ENCODE measurements at regions not wholly inside any gene's neighbourhood (a gene's known extent, or its start where the extent isn't known, plus 50 kb on each side); places are given as distances from the start of the nearest gene placed in this dataset.

DNA sequence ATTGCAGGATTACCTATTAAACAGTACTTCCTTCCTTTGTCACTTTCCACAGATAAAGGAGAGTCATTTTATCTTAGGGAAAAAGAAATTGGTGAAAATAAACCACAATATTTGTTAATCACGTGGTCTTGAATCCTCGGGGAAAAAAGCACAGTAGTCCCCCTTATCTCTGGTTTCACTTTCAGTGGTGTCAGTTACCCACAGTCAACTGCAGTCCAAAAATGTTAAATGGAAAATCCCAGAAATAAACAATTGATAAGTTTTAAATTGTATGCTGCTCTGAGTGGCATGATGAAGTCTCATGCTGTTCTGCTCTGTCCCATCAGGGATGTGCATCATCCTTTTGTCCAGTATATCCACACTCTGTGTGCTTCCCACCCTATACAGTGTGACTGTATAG lies 405.2 kb upstream of the MPDZ start:
- in situ Hi-C loops (cut with HindIII; ENCODE audit: low pct_unique_long_range_greater_than_20kb, low sequenced_read_pairs): no loop called here
- DNase-seq (ENCODE audit: low read depth, low spot score): no peak

DNA sequence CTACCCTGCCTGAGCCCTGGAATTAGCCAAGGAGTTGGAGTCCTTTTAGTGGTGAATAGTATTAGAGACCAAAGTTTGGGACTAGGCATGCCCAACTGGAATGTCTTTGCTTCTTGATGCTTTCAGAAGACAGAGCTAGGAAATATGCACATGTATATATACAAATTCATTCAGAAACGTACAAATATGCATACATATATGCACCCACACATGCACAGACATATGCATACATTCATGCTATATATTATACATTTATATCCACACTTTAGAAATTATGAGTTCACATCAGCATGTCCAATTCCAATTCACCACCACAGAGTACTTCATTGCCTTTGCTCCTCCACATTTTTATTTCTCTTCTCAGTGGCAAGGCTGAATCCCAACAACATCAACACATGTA lies 398.3 kb upstream of the MPDZ start:
- in situ Hi-C loops (cut with HindIII; ENCODE audit: low pct_unique_long_range_greater_than_20kb, low sequenced_read_pairs): no loop called here
- DNase-seq (ENCODE audit: low read depth, low spot score): no peak

DNA sequence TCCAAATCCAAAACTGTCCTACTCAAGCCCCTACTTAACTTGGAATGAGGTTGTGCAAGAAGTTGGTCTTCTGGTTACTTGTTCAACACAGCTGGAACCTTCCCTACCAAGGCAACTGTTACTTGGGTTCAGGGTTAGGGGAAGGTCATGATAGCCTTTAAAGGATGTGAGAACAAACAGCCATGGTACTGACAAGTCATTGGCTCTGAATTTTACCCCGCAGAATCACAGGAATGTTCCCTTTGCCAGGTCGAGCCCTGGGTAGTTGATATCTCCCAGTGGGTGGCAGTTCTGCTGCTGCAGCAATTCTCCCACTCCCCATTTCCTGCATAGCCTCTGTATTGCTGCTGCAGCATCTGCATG lies 396.1 kb upstream of the MPDZ start:
- in situ Hi-C loops (cut with HindIII; ENCODE audit: low pct_unique_long_range_greater_than_20kb, low sequenced_read_pairs): no loop called here
- no peak for DNase-seq (ENCODE audit: low read depth, low spot score)

DNA sequence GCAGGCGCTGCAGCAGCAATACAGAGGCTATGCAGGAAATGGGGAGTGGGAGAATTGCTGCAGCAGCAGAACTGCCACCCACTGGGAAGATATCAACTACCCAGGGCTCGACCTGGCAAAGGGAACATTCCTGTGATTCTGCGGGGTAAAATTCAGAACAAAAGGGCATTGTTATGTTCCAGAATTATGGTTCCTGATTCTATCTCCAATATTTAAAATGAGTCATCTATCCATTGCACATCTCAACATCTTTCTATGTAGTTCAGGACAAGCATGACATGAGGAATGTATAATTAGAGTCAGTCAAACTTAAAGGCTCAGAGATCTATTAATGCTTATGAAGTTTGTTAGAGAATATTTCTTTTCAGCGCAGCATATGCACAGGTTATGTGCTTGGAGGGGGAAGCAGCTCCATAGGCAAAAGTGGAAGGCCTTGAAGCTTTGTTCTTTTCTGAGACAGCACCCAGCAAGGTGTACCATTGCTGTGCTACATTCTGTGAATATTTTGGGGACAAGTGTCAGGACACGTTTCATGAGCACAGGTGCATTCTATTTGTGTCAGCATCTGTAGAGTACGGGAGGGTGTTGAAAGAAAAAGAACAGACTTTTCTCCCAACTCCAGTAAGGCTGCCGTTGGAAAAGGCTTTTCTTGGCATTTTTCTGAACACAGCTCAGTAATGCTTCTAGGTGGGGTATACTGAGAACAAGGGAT lies 395.6 kb upstream of the MPDZ start:
- peak; percentile 5 for DNase-seq (ENCODE audit: low read depth, low spot score)
- in situ Hi-C loops (cut with HindIII; ENCODE audit: low pct_unique_long_range_greater_than_20kb, low sequenced_read_pairs): no loop called here

DNA sequence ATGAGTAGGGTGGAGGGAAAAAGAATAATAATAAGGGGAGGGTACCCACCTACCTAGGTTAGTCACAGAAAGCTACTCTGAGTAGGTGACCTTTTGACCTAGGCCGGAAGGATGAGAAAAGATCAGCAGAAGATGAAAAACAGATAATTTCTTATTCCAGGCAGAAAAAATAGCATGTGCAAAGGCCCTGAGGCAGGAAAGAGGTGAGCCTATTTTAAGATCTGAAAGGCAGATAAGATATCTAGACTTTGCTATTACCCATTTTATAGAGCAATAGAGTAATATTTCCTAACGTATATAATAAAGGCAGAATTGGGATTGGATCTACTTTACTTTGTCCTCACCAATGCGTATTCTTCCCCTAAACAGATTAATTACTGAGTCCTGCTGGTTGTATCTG lies 393.9 kb upstream of the MPDZ start:
- no peak for DNase-seq (ENCODE audit: low read depth, low spot score)
- in situ Hi-C loops (cut with HindIII; ENCODE audit: low pct_unique_long_range_greater_than_20kb, low sequenced_read_pairs): no loop called here

DNA sequence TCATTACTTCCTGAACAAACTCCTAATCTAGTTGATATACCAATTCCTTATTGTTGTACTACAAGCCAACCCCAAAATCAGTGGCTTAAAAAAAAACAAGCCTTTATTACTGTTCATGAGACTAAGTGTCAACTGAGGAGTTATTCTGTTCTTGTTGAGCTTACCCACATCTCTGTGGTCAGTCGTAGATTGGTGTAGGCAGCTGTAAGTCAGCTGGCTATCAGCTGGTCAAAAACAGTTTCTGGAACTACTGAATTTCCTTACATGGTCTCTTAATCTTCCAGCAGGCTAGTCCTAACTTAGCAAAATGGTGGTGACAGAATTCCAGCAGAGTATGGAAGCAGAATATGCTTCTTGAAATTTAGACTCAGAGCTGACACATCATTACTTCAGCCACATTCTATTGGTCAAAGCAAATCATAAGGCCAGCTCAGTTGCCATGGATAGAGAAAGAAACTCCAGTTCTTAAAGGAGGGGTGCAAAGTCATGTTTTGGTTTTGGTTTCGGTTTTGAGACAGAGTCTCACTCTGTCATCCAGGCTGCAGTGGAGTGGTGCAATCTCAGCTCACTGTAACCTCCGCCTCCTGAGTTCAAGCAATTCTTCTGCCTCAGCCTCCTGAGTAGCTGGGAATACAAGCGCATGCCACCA lies 386.1 kb upstream of the MPDZ start:
- peak; percentile 45 for DNase-seq (ENCODE audit: low read depth, low spot score)
- in situ Hi-C loops (cut with HindIII; ENCODE audit: low pct_unique_long_range_greater_than_20kb, low sequenced_read_pairs): no loop called here

DNA sequence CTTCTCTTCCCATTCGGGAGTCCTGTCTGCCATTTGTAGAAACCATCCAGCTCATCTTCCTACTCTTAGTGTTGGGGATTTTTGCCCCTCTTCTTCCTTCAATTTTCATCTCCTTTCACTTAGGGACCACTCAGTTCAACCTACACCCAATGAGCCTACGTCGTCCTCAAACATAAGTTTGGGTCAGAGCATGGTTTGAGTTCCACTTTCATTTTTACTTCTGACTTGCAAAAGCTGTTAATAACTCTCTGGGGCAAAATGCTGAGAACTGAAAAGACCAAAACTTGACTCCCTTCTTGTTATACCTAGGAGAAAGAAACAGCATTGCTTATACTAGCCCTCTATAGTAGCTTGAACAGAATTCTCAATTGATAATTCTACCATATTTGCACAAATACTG lies 381.5 kb upstream of the MPDZ start:
- in situ Hi-C loops (cut with HindIII; ENCODE audit: low pct_unique_long_range_greater_than_20kb, low sequenced_read_pairs): no loop called here
- no peak for DNase-seq (ENCODE audit: low read depth, low spot score)

DNA sequence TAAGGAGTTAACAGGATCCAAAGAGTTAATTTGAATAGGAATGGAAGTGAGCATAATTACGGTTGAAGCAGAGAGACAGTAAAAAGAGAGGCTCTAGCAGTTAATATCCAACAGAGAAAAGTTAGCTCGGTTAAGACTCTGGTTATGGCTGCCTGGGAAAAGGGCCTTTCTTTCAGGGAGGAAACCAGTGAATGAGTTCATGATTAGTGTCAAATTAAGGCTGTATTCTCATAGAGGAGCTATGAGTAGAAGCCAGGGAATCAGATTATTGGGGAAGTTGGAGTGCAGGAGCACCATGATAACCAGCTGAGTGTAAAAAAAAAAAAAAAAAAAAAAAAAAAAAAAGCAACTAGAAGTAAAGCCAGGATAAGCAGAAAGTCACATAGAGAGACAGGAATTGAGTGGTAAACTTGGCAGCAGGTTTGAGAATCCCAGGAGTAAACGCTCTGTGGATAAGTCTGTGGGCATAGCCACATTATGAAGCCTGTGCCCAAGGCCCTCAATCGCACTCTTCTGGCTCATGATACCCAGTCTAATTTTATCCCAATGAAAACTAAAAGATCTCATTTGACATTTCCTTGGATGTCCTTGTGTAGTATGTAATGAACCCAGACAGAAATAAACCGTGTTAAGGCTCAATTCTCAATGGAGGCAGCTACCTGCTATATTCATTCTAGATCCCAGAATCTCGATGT lies 372.6 kb upstream of the MPDZ start:
- no peak for DNase-seq (ENCODE audit: low read depth, low spot score)
- in situ Hi-C loops (cut with HindIII; ENCODE audit: low pct_unique_long_range_greater_than_20kb, low sequenced_read_pairs): no loop called here

DNA sequence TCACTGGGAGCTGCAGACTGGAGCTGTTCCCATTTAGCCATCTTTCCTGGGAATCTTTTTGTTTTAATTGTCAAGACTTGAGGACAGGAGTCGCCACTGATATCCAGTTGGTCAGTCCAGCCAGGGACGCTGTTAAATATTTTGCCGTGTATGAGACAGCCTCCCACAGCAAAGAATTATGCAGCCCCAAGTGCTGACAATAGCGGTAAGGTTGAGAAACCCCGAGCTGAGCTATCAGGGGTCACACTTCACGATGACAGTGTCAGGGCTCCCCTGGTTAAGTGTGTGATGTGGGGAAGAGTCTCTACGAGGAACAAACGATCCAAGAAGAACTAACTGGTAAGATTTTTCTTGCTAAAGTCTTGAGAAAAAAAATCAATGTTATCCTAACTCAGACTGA lies 372.0 kb upstream of the MPDZ start:
- no peak for DNase-seq (ENCODE audit: low read depth, low spot score)
- in situ Hi-C loops (cut with HindIII; ENCODE audit: low pct_unique_long_range_greater_than_20kb, low sequenced_read_pairs): no loop called here

DNA sequence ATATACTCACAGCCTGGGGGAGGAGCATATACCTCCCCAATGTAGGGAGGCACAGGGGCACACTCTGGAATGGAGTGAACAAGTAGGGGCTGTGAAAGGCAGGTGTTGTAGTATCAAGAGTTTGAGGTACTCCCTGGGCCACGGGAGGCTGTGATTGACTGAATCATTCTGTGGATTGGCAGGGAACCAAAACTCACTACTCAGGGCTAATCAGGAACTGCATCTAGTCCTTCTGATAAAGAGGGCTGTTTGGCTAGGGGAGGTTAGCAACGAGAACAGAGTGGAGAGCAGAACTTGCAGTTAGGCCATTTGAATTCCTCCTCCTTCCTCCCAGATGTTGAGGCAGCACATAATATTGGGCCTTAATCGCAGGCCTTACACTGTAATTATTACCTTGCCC lies 369.2 kb upstream of the MPDZ start:
- in situ Hi-C loops (cut with HindIII; ENCODE audit: low pct_unique_long_range_greater_than_20kb, low sequenced_read_pairs): no loop called here
- DNase-seq (ENCODE audit: low read depth, low spot score): no peak

DNA sequence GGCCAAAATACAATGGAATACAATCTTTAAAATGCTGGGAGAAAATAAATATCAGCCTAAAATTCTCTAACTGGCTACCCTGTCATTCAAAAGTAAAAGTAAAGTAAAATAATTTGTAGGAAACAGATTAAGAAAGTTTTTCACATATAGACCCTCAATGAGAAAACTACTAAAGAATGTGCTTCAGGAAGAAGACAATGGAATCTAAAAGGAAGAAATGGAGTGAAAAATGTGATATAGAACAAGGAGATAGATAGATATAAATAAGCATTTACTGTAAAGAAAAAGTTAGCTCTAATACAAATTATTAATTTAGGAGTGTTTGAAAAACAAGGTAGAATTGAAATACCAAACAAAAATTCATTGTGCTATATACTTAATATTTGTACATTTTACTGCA lies 368.6 kb upstream of the MPDZ start:
- DNase-seq (ENCODE audit: low read depth, low spot score): no peak
- in situ Hi-C loops (cut with HindIII; ENCODE audit: low pct_unique_long_range_greater_than_20kb, low sequenced_read_pairs): no loop called here

DNA sequence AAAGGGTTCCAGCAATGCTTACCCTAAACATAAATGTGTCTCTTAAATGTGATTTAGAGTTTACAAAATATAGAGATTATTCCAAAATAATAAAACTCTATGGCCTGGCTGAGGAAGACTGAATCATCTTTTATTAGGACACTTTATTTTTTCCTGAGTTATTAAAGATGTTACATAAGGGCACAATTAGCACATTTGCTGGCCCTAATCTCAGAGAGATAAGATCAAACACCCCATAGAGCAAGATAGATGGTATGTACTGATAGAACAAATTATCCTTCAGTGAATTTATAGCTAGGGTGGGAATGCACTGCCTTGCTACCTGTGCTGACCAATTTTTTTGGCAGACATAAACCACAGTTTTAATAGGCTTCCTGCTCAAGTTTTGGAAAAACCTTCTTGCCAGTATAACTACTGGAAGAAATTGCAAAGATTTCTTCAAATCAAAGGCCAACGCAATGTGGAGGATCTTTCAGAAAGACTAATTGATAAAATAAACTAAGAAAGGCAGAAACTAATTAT lies 367.1 kb upstream of the MPDZ start:
- no peak for DNase-seq (ENCODE audit: low read depth, low spot score)
- in situ Hi-C loops (cut with HindIII; ENCODE audit: low pct_unique_long_range_greater_than_20kb, low sequenced_read_pairs): no loop called here

DNA sequence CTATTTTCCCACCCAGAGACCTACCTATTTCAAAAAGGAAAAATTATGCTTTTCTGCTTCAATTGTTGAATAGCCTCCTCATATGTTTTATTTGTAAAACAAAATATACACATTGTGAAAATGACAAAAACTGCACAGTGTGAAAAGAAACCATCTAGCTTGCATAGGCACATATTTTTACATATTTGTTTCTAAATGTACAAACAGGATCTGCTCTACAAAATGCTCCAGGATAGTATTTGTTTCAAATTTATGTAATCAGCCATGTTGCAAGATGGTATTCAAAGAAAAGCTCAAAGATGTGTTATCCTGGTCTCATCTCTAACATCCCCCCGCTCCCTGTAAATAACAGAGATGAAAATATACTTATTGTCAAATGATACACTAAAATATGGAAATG lies 366.1 kb upstream of the MPDZ start:
- no peak for DNase-seq (ENCODE audit: low read depth, low spot score)
- in situ Hi-C loops (cut with HindIII; ENCODE audit: low pct_unique_long_range_greater_than_20kb, low sequenced_read_pairs): no loop called here

DNA sequence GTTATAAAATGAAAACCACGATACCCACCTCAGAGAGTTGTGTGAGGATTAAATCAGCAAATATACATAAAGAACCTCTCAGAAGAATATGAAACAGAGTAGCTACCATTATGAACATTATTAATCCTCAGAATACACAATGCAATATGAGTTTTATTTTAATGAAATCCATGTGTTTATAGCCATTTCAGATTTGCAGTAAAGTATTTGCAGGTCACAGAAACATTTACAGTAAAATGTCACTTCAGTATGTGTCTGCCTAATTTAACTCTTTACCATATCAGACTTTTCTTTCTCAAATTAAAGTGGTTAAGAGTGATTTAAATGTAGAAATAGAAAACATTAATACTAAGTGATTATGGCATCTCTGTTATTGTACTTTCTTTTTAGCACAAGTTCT lies 365.2 kb upstream of the MPDZ start:
- in situ Hi-C loops (cut with HindIII; ENCODE audit: low pct_unique_long_range_greater_than_20kb, low sequenced_read_pairs): no loop called here
- DNase-seq (ENCODE audit: low read depth, low spot score): no peak

DNA sequence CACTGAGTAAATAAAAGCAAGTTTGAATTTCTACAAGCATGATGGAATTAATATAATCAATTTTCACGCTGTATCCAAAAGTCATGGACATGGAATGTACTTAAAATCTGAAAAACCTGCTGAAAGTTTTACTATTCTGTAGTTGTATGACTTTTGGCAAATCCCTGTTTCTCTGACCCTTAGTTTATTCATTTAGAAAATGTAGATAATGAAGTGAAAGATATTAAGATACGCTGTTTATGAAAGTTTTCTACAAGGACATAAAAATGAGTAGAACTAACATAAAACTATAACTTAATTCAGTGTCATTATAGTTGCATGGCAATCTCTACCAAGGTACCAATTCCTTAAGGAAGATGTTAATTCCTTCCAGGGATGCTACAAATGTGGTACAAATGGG lies 363.2 kb upstream of the MPDZ start:
- in situ Hi-C loops (cut with HindIII; ENCODE audit: low pct_unique_long_range_greater_than_20kb, low sequenced_read_pairs): no loop called here
- no peak for DNase-seq (ENCODE audit: low read depth, low spot score)

DNA sequence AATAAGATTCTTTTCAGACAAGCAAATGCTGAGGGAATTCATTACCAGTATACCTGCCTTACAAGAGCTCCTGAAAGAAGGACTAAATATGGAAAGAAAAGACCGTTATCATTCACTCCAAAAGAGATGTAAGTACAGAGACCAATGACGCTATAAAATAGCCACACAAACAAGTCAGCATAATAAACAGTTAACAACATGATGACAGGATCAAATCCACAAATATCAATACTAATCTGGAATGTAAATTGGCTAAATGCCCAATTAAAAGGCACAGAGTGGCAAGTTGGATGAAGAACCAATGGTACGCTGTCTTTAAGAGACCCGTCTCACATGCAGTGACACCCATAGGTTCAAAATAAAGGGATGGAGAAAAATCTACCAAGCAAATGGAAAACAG lies 349.6 kb upstream of the MPDZ start:
- in situ Hi-C loops (cut with HindIII; ENCODE audit: low pct_unique_long_range_greater_than_20kb, low sequenced_read_pairs): no loop called here
- DNase-seq (ENCODE audit: low read depth, low spot score): no peak

DNA sequence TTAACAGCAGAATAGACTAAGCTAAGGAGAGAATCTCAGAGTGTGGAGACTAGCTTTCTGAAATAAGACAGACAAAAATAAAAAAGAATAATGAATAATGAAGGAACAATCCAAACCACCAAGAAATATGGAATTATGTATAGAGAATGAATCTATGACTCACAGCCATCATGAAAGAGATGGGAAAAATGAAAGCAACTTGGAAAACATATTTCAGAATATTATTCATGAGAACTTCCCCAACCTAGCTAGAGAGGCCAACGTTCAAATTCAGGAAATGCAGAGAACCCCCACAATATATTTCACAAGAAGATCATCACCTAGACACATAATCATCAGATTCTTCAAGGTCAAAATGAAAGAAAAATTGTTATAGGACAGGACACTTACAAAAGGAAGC lies 349.0 kb upstream of the MPDZ start:
- no peak for DNase-seq (ENCODE audit: low read depth, low spot score)
- in situ Hi-C loops (cut with HindIII; ENCODE audit: low pct_unique_long_range_greater_than_20kb, low sequenced_read_pairs): no loop called here

DNA sequence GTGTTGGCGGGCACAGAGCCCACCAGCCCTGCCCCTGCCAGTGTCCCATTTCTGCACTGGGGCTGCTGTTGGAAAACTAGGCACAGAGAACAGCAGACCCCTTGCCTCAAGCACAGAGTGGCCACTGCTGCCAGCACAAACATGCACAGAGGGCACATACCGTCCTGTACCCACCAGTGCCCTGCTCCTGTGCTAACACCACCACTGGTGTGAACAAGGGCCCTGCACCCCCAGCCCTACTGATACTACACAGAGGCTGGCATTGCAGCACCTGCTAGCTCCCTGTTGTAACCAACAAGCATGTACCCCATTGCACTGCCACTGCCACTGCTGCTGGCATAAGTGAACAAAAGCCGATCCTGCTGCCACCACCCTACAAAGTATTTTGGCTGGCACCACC lies 348.0 kb upstream of the MPDZ start:
- in situ Hi-C loops (cut with HindIII; ENCODE audit: low pct_unique_long_range_greater_than_20kb, low sequenced_read_pairs): no loop called here
- no peak for DNase-seq (ENCODE audit: low read depth, low spot score)

DNA sequence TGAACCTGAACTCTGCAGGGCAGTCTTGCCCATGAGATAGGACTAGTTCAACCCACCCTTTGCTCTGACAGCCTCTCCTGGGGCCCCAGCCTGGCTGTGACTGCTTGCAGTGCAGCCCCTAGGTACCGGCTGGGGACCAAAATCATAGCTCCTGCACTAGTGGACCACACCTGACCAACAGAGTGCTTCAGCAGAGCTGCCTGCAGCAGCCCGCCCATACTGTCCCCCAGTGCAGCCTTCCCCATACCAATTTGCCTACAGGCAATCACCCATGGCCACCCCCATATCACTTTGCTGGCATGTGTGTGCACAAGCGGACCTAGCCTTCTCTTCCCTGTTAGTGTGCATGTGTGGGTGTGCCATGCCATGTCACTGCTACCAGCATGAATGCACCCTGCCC lies 347.6 kb upstream of the MPDZ start:
- no peak for DNase-seq (ENCODE audit: low read depth, low spot score)
- in situ Hi-C loops (cut with HindIII; ENCODE audit: low pct_unique_long_range_greater_than_20kb, low sequenced_read_pairs): no loop called here
